IPS-18a (cell line): ENCODE measurements at regions not wholly inside any gene's neighbourhood (a gene's known extent, or its start where the extent isn't known, plus 50 kb on each side); places are given as distances from the start of the nearest gene placed in this dataset.

Experiments used
- H3K27ac ChIP-seq: one replicate; pipeline ENCODE4 v1.5.1; 2013; ENCODE audit warnings: low read length
- H3K27me3 ChIP-seq: one replicate; pipeline ENCODE4 v1.6.1; 2013; ENCODE audit warnings: mild to moderate bottlenecking, low read length; ENCODE audit not compliant: control insufficient read depth, insufficient read depth
- H3K36me3 ChIP-seq: one replicate; pipeline ENCODE4 v1.6.1; 2013; ENCODE audit warnings: low read depth, low read length; ENCODE audit not compliant: control insufficient read depth
- H3K4me1 ChIP-seq: one replicate; pipeline ENCODE4 v1.6.1; 2013; ENCODE audit warnings: low read depth, low read length; ENCODE audit not compliant: control insufficient read depth
- H3K4me3 ChIP-seq: one replicate; pipeline ENCODE4 v1.5.1; 2013; ENCODE audit warnings: low read length
- H3K9ac ChIP-seq: one replicate; pipeline ENCODE4 v1.6.1; 2013; ENCODE audit warnings: mild to moderate bottlenecking, low read length, moderate library complexity
- H3K9me3 ChIP-seq: one replicate; pipeline ENCODE4 v1.6.1; 2013; ENCODE audit warnings: low read depth, low read length; ENCODE audit not compliant: control insufficient read depth

GRCh38 chr4:41413670-41414411, 124.1 kb upstream of the LIMCH1 start:
- peaks cover 5% of the 10 kb centered on the region for H3K4me1 ChIP-seq
- no peak overlapping the region for H3K27ac ChIP-seq

GRCh38 chr4:41414412-41414779, 123.6 kb upstream of the LIMCH1 start:
- H3K9ac ChIP-seq = no peak overlapping the region
- H3K9me3 ChIP-seq = no peaks in the 10 kb centered on the region
- H3K36me3 ChIP-seq = no peaks in the 10 kb centered on the region
- peaks cover 5% of the 10 kb centered on the region for H3K4me1 ChIP-seq
- H3K27ac ChIP-seq = no peak overlapping the region
- H3K4me3 ChIP-seq = no peak overlapping the region
- H3K27me3 ChIP-seq = no peaks in the 10 kb centered on the region

More at GRCh38 chr4:41413670-41414411, 124.1 kb upstream of the LIMCH1 start:
- H3K9me3 ChIP-seq = no peaks in the 10 kb centered on the region
- no peak overlapping the region for H3K4me3 ChIP-seq
- no peaks in the 10 kb centered on the region for H3K27me3 ChIP-seq
- H3K36me3 ChIP-seq = no peaks in the 10 kb centered on the region
- H3K9ac ChIP-seq = no peak overlapping the region

- no peak overlapping the region for H3K27ac ChIP-seq
- H3K36me3 ChIP-seq = no peaks in the 10 kb centered on the region
- H3K9ac ChIP-seq = no peak overlapping the region
- no peaks in the 10 kb centered on the region for H3K9me3 ChIP-seq
- no peaks in the 10 kb centered on the region for H3K4me1 ChIP-seq
- no peak overlapping the region for H3K4me3 ChIP-seq
- H3K27me3 ChIP-seq = no peaks in the 10 kb centered on the region
Measured at GRCh38 chr4:41418444-41418843, 119.5 kb upstream of the LIMCH1 start.

GRCh38 chr4:41420541-41420940, 117.4 kb upstream of the LIMCH1 start:
- Histone ChIP-seq H3K4me1 (no peaks in the 10 kb centered on the region), H3K4me3 (no peak overlapping the region), H3K27ac (no peak overlapping the region), H3K36me3 (no peaks in the 10 kb centered on the region), H3K27me3 (no peaks in the 10 kb centered on the region), H3K9me3 (no peaks in the 10 kb centered on the region), H3K9ac (no peak overlapping the region)

GRCh38 chr4:41423117-41423516, 114.8 kb upstream of the LIMCH1 start:
- no peaks in the 10 kb centered on the region for H3K27me3 ChIP-seq
- no peaks in the 10 kb centered on the region for H3K9me3 ChIP-seq

GRCh38 chr4:41424522-41424921, 113.4 kb upstream of the LIMCH1 start:
- no peak overlapping the region for H3K9ac ChIP-seq
- H3K4me3 ChIP-seq = no peak overlapping the region
- no peaks in the 10 kb centered on the region for H3K27me3 ChIP-seq
- H3K27ac ChIP-seq = no peak overlapping the region
- H3K4me1 ChIP-seq = peaks cover 19% of the 10 kb centered on the region
- no peaks in the 10 kb centered on the region for H3K9me3 ChIP-seq
- no peaks in the 10 kb centered on the region for H3K36me3 ChIP-seq

More at GRCh38 chr4:41423117-41423516, 114.8 kb upstream of the LIMCH1 start:
- Histone ChIP-seq H3K9ac (no peak overlapping the region), H3K27ac (no peak overlapping the region), H3K4me1 (peaks cover 11% of the 10 kb centered on the region), H3K36me3 (no peaks in the 10 kb centered on the region), H3K4me3 (no peak overlapping the region)

GRCh38 chr4:41425650-41426049, 112.3 kb upstream of the LIMCH1 start:
- Histone ChIP-seq H3K4me3 (no peak overlapping the region), H3K27ac (no peak overlapping the region), H3K36me3 (no peaks in the 10 kb centered on the region), H3K27me3 (no peaks in the 10 kb centered on the region), H3K9ac (no peak overlapping the region), H3K4me1 (peaks cover 20% of the 10 kb centered on the region), H3K9me3 (no peaks in the 10 kb centered on the region)

- H3K27me3 ChIP-seq = no peaks in the 10 kb centered on the region
- no peak overlapping the region for H3K27ac ChIP-seq
- H3K4me3 ChIP-seq = no peak overlapping the region
- H3K4me1 ChIP-seq = peaks cover 29% of the 10 kb centered on the region
- H3K9ac ChIP-seq = no peak overlapping the region
- no peaks in the 10 kb centered on the region for H3K9me3 ChIP-seq
- H3K36me3 ChIP-seq = no peaks in the 10 kb centered on the region
Measured at GRCh38 chr4:41426539-41426938, 111.4 kb upstream of the LIMCH1 start.

- no peak overlapping the region for H3K27ac ChIP-seq
- no peak overlapping the region for H3K9ac ChIP-seq
- no peaks in the 10 kb centered on the region for H3K27me3 ChIP-seq
Measured at GRCh38 chr4:41427306-41427882, 110.6 kb upstream of the LIMCH1 start.

GRCh38 chr4:41427931-41428600, 109.9 kb upstream of the LIMCH1 start:
- Histone ChIP-seq H3K9ac (no peak overlapping the region), H3K27me3 (no peaks in the 10 kb centered on the region), H3K4me1 (peaks cover 42% of the 10 kb centered on the region), H3K4me3 (no peak overlapping the region), H3K36me3 (no peaks in the 10 kb centered on the region), H3K9me3 (no peaks in the 10 kb centered on the region), H3K27ac (no peak overlapping the region)

More at GRCh38 chr4:41427306-41427882, 110.6 kb upstream of the LIMCH1 start:
- H3K9me3 ChIP-seq = no peaks in the 10 kb centered on the region
- no peak overlapping the region for H3K4me3 ChIP-seq
- H3K36me3 ChIP-seq = no peaks in the 10 kb centered on the region
- H3K4me1 ChIP-seq = peaks cover 37% of the 10 kb centered on the region

GRCh38 chr4:41428601-41429279, 109.2 kb upstream of the LIMCH1 start:
- Histone ChIP-seq H3K9ac (no peak overlapping the region), H3K4me3 (no peak overlapping the region), H3K27ac (no peak overlapping the region), H3K9me3 (no peaks in the 10 kb centered on the region), H3K36me3 (no peaks in the 10 kb centered on the region), H3K27me3 (no peaks in the 10 kb centered on the region), H3K4me1 (peaks cover 49% of the 10 kb centered on the region)
